H1 (cell line): ENCODE measurements at regions not wholly inside any gene's neighbourhood (a gene's known extent, or its start where the extent isn't known, plus 50 kb on each side); places are given as distances from the start of the nearest gene placed in this dataset.

Source experiments
- CTCF ChIA-PET: fragments of 300-600 bp; sonication (Branson Sonifier 250); formaldehyde crosslinking; loops from one replicate; lab custom pipeline; 2021; ENCODE audit not compliant: partially characterized antibody; lab: Charles Lee
- POLR2A ChIA-PET: fragments of 300-600 bp; sonication (Branson Sonifier 250); formaldehyde crosslinking; loops from one replicate; lab custom pipeline; 2021; ENCODE audit warnings: inconsistent platforms; ENCODE audit not compliant: partially characterized antibody; lab: Charles Lee
- DNase-seq, 2 experiments: peaks; one replicate each; pipeline versions ENCODE4 v3.0.0 to v3.0.0-alpha.2; 2010 to 2022; ENCODE audit warnings: low spot score in 2 of 2, low read depth in 1 of 2, mixed read lengths in 1 of 2
- FAIRE-seq: peaks from 2 replicates; lab custom pipeline; 2011; peaks lifted over from hg19 to GRCh38; lab: Jason Lieb, UNC
- H2AFZ ChIP-seq: 2 replicates; pipeline ENCODE4 v1.8.1; 2012; ENCODE audit warnings: low read length, inconsistent platforms
- H2AK5ac ChIP-seq: 2 replicates; pipeline ENCODE4 v1.6.1; 2013; ENCODE audit warnings: low read depth, low read length
- H2BK120ac ChIP-seq: replicated peaks from 2 replicates; pipeline ENCODE3; 2013; ENCODE audit warnings: low read depth, low read length, inconsistent platforms
- H2BK12ac ChIP-seq: 2 replicates; pipeline ENCODE4 v1.6.1; 2013; ENCODE audit warnings: low read depth, low read length
- H2BK15ac ChIP-seq: 2 replicates; pipeline ENCODE4 v1.6.1; 2013; ENCODE audit warnings: low read length
- H2BK20ac ChIP-seq: 2 replicates; pipeline ENCODE4 v1.6.1; 2013; ENCODE audit warnings: low read length
- H2BK5ac ChIP-seq: 2 replicates; pipeline ENCODE4 v1.6.1; 2013; ENCODE audit warnings: low read depth, low read length
- H3K14ac ChIP-seq: 2 replicates; pipeline ENCODE4 v1.6.1; 2013; ENCODE audit warnings: inconsistent platforms; ENCODE audit not compliant: insufficient read length
- H3K18ac ChIP-seq: 2 replicates; pipeline ENCODE4 v1.6.1; 2013; ENCODE audit warnings: low read length; ENCODE audit errors: extremely low read depth
- H3K23ac ChIP-seq: 2 replicates; pipeline ENCODE4 v1.6.1; 2013; ENCODE audit warnings: inconsistent platforms; ENCODE audit not compliant: insufficient read length
- H3K23me2 ChIP-seq: 2 replicates; pipeline ENCODE4 v1.6.1; 2013; ENCODE audit warnings: low read depth, low read length
- H3K27ac ChIP-seq: 2 replicates; pipeline ENCODE4 v1.6.1; 2011; ENCODE audit warnings: low read depth, low read length, inconsistent platforms
- H3K27me3 ChIP-seq, 4 experiments: replicated peaks in 1 of 4; 1 replicate in 1 of 4; 2 replicates in 3 of 4; pipeline versions ENCODE4 v1.6.1 to v1.8.1; 2011 to 2013; ENCODE audit warnings: low read length in 3 of 4, mild to moderate bottlenecking in 3 of 4, inconsistent platforms in 2 of 4, mixed read lengths in 2 of 4, moderate library complexity in 1 of 4; ENCODE audit not compliant: control insufficient read depth in 3 of 4, insufficient read depth in 3 of 4; ENCODE audit errors: extremely low read depth in 1 of 4
- H3K36me3 ChIP-seq, 4 experiments: 2 replicates each; pipeline versions ENCODE4 v1.6.1 to v1.8.1; 2011 to 2013; ENCODE audit warnings: mild to moderate bottlenecking in 4 of 4, low read length in 3 of 4, moderate library complexity in 2 of 4, control low read depth in 1 of 4, inconsistent platforms in 1 of 4; ENCODE audit not compliant: insufficient read depth in 4 of 4, control insufficient read depth in 2 of 4
- H3K4ac ChIP-seq: replicated peaks from 2 replicates; pipeline ENCODE3; 2013; ENCODE audit warnings: low read length, low read depth, mixed read lengths, inconsistent platforms; ENCODE audit not compliant: insufficient read length
- H3K4me1 ChIP-seq, 4 experiments: replicated peaks in 1 of 4; 1 replicate in 1 of 4; 2 replicates in 3 of 4; pipeline versions ENCODE4 v1.6.1 to v1.8.1; 2011 to 2013; ENCODE audit warnings: low read length in 3 of 4, inconsistent platforms in 2 of 4, mixed read lengths in 1 of 4; ENCODE audit not compliant: insufficient read depth in 4 of 4, control insufficient read depth in 3 of 4
- H3K4me2 ChIP-seq, 2 experiments: 2 replicates each; pipeline versions ENCODE4 v1.6.1 to v1.8.1; 2011 to 2013; ENCODE audit warnings: low read depth in 2 of 2, low read length in 2 of 2, control low read depth in 1 of 2, inconsistent platforms in 1 of 2, mild to moderate bottlenecking in 1 of 2; ENCODE audit not compliant: insufficient read depth in 1 of 2
- H3K4me3 ChIP-seq, 4 experiments: fragments of 200-600, 300-600 bp in 1 of 4; sonication (generic), shearing (Covaris generic), sonication (Bioruptor Twin) in 1 of 4; 2 replicates each; pipeline versions ENCODE4 v1.5.1 to v1.8.1; 2011 to 2016; ENCODE audit warnings: low read length in 4 of 4, low read depth in 3 of 4, control low read depth in 2 of 4, inconsistent platforms in 2 of 4, mild to moderate bottlenecking in 2 of 4, mixed read lengths in 1 of 4, moderate library complexity in 1 of 4; ENCODE audit not compliant: insufficient read depth in 2 of 4; ENCODE audit errors: extremely low read depth in 1 of 4
- H3K56ac ChIP-seq: replicated peaks from 2 replicates; pipeline ENCODE3; 2013; ENCODE audit warnings: low read depth, mild to moderate bottlenecking, mixed read lengths, low read length, inconsistent platforms; ENCODE audit not compliant: insufficient read length
- H3K79me1 ChIP-seq: 2 replicates; pipeline ENCODE4 v1.6.1; 2013; ENCODE audit warnings: low read depth, low read length, control low read depth
- H3K79me2 ChIP-seq, 2 experiments: 2 replicates each; pipeline versions ENCODE4 v1.6.1 to v1.8.1; 2012 to 2013; ENCODE audit warnings: low read length in 2 of 2, mild to moderate bottlenecking in 2 of 2, inconsistent platforms in 1 of 2; ENCODE audit not compliant: insufficient read depth in 2 of 2, control insufficient read depth in 1 of 2
- H3K9ac ChIP-seq, 4 experiments: replicated peaks in 1 of 4; 1 replicate in 1 of 4; 2 replicates in 3 of 4; pipeline versions ENCODE4 v1.6.1 to v1.8.1; 2011 to 2013; ENCODE audit warnings: low read depth in 3 of 4, low read length in 3 of 4, control low read depth in 2 of 4, mild to moderate bottlenecking in 2 of 4, moderate library complexity in 2 of 4, inconsistent platforms in 1 of 4; ENCODE audit errors: extremely low read depth in 1 of 4
- H3K9me3 ChIP-seq, 2 experiments: 2 replicates each; pipeline versions ENCODE4 v1.6.1 to v1.8.1; 2012 to 2013; ENCODE audit warnings: mild to moderate bottlenecking in 2 of 2, moderate library complexity in 2 of 2, control low read depth in 1 of 2, inconsistent platforms in 1 of 2, low read depth in 1 of 2, low read length in 1 of 2, mixed read lengths in 1 of 2; ENCODE audit not compliant: insufficient read depth in 2 of 2
- H4K20me1 ChIP-seq, 2 experiments: replicated peaks in 1 of 2; 2 replicates each; pipeline versions ENCODE3 to v1.8.1; 2011 to 2013; ENCODE audit warnings: inconsistent platforms in 2 of 2, low read length in 2 of 2, mild to moderate bottlenecking in 1 of 2; ENCODE audit not compliant: insufficient read depth in 2 of 2, control insufficient read depth in 1 of 2
- H4K5ac ChIP-seq: 2 replicates; pipeline ENCODE4 v1.6.1; 2013; ENCODE audit warnings: low read length, low read depth, mixed read lengths, inconsistent platforms; ENCODE audit not compliant: insufficient read length
- H4K8ac ChIP-seq: 2 replicates; pipeline ENCODE4 v1.8.0; 2013; ENCODE audit warnings: mild to moderate bottlenecking, moderate library complexity, low read length, inconsistent platforms; ENCODE audit not compliant: insufficient read depth; ENCODE audit errors: extremely low read depth
- H4K91ac ChIP-seq: replicated peaks from 2 replicates; pipeline ENCODE3; 2013; ENCODE audit warnings: low read length, mixed read lengths, inconsistent platforms; ENCODE audit not compliant: insufficient read length
- RAD21 ChIP-seq, 2 experiments: IDR thresholded peaks in 1 of 2; conservative IDR thresholded peaks in 1 of 2; 2 replicates each; pipeline ENCODE4 v1.6.1; 2011; ENCODE audit warnings: low read depth in 2 of 2, low read length in 2 of 2, improper control_type of control experiment in 1 of 2, inconsistent platforms in 1 of 2, mild to moderate bottlenecking in 1 of 2, moderate library complexity in 1 of 2
- RXRA ChIP-seq: IDR thresholded peaks from 2 replicates; pipeline ENCODE4 v1.6.1; 2011; ENCODE audit warnings: low read depth, mild to moderate bottlenecking, low read length, moderate library complexity; ENCODE audit not compliant: insufficient read depth
- WGBS, 2 experiments: shearing (Covaris generic) in 1 of 2; methylation state at CpG; one replicate each; pipeline versions ENCODE4 v1.1.6 to v1.1.7; 2013 to 2015; ENCODE audit warnings: low lambda C conversion rate in 2 of 2, mixed read lengths in 2 of 2, inconsistent platforms in 1 of 2, low coverage in 1 of 2, missing lambda C conversion rate in 1 of 2; ENCODE audit not compliant: insufficient replicate concordance in 2 of 2, insufficient coverage in 1 of 2, insufficient read length in 1 of 2; ENCODE audit errors: extremely low coverage in 1 of 2, missing lambda C conversion rate in 1 of 2; 5-methylcytosine and 5-hydroxymethylcytosine counted together
- TF ChIP-seq, protein P1 (sequence below), 3 experiments: IDR thresholded peaks; 1 replicate in 2 of 3; 2 replicates in 1 of 3; pipeline versions ENCODE4 v1.5.1 to v1.6.1; 2011; ENCODE audit warnings: low read length in 3 of 3, mild to moderate bottlenecking in 3 of 3, inconsistent platforms in 2 of 3, low read depth in 1 of 3, moderate library complexity in 1 of 3; ENCODE audit not compliant: insufficient read depth in 1 of 3; ENCODE audit errors: control extremely low read depth in 1 of 3

DNA sequence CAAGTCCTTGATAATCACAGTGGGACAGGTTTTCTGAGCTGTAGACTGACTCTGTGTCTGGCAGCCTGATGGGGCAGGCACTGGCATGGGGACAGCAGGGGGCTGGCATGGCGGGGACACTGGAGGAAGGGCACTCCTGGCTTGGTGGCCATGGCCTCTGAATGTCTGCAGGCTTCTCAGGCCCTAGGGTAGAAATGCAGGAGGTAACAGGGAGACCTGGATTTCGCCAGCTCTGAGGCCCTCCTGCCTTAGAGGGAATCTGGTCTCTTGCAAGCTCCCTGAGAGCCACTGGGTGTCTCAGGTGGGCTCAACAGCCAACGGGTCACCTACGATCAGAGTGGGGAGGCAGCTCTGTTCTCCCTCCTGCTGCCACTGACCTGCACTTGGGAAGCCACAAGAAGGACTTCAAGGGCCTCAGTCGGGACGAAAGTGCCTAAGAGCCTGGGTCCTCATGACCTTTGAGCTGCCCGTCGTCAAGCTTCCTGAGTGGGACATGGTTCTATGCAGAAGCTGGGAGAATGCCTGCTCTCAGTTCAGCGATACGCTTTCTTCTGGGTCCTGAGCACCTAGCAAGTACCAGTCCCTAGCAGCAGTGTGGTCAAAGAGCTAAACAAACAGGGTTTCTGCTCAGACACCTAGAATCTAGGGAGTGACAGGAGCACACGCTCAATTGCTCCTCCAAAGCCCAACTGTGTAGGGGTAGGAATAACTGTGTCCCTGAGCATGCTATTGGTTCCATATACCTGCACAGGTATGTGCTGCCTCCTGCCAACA lies 569.0 kb downstream of the PTPRU start:
- Histone ChIP-seq H3K79me2 (no peaks in the 10 kb centered on the region), H2BK15ac (no peak overlapping the region), H3K9ac (no peak overlapping the region), H3K27ac (no peak overlapping the region; the same call in 1 of the 2 replicates), H2AK5ac (no peak overlapping the region), H3K23me2 (no peaks in the 10 kb centered on the region), H4K8ac (peak overlapping the region; percentile 54; the same call in 1 of the 2 replicates), H2BK20ac (no peak overlapping the region), H3K56ac (no peak overlapping the region), H3K14ac (no peak overlapping the region), H3K27me3 (no peaks in the 10 kb centered on the region), H2BK120ac (no peak overlapping the region), H3K36me3 (no peaks in the 10 kb centered on the region), H3K4me1 (peaks cover 0 to 6% (median 2%) of the 10 kb centered on the region in 4 experiments; a peak in 3 of 7 replicates), H3K4me2 (no peak overlapping the region)
- TF ChIP-seq RXRA (no peak), RAD21 (IDR thresholded peaks at IDR 0.05 in 1 of 2, conservative IDR thresholded peaks at IDR 0.05 in 1 of 2; ENCODE audit: low read depth in 2 of 2, low read length in 2 of 2) (peak; percentile 33 to 48; a peak in 3 of 4 replicates)
- TF ChIP-seq, protein P1, sequence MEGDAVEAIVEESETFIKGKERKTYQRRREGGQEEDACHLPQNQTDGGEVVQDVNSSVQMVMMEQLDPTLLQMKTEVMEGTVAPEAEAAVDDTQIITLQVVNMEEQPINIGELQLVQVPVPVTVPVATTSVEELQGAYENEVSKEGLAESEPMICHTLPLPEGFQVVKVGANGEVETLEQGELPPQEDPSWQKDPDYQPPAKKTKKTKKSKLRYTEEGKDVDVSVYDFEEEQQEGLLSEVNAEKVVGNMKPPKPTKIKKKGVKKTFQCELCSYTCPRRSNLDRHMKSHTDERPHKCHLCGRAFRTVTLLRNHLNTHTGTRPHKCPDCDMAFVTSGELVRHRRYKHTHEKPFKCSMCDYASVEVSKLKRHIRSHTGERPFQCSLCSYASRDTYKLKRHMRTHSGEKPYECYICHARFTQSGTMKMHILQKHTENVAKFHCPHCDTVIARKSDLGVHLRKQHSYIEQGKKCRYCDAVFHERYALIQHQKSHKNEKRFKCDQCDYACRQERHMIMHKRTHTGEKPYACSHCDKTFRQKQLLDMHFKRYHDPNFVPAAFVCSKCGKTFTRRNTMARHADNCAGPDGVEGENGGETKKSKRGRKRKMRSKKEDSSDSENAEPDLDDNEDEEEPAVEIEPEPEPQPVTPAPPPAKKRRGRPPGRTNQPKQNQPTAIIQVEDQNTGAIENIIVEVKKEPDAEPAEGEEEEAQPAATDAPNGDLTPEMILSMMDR (IDR thresholded peaks at IDR 0.05; ENCODE audit: control extremely low read depth in 1 of 3, insufficient read depth in 1 of 3, low read depth in 1 of 3, low read length in 3 of 3) = peak; percentile 5 to 30 (median 15)
- TF ChIP-seq, all 59 proteins: peak for 2
- no peak overlapping the region for H4K5ac ChIP-seq
- no peaks in the 10 kb centered on the region for H3K9me3 ChIP-seq
- no peak overlapping the region for H3K23ac ChIP-seq
- POLR2A ChIA-PET = no interaction called here
- H3K18ac ChIP-seq = no peak overlapping the region
- CTCF ChIA-PET = interaction anchor here (0.7 to 1.9 kb wide), 15 partner anchors 12 to 317 kb away, joined by 3 to 10 read pairs (median 3); no protein-coding TSS in a partner anchor
- H3K79me1 ChIP-seq = no peaks in the 10 kb centered on the region
- no peak overlapping the region for H2BK5ac ChIP-seq
- FAIRE-seq (no peak), DNase-seq (peak in 1 of 2 experiments; percentile 39)
- no peak overlapping the region for H4K91ac ChIP-seq
- H2AFZ ChIP-seq = no peak overlapping the region
- no peaks in the 10 kb centered on the region for H4K20me1 ChIP-seq
- H3K4me3 ChIP-seq = no peak overlapping the region
- no peak overlapping the region for H3K4ac ChIP-seq
- 85% methylated on average over 11 of the region's 11 CpGs; no CpG with 5 or more reads in 1 of the 2 experiments for WGBS, 2 experiments
- H2BK12ac ChIP-seq = no peak overlapping the region
